Stimulated activated naive CD8-positive, alpha-beta T cell treated with anti-CD3 and anti-CD28 coated beads, Interleukin-15, amount 100 ng/mL, for 72 hours (primary cell): ENCODE measurements at regions not wholly inside any gene's neighbourhood (a gene's known extent, or its start where the extent isn't known, plus 50 kb on each side); places are given as distances from the start of the nearest gene placed in this dataset.
A peak's percentile ranks its signal among the peaks of the same experiment; 100 is the strongest.

ENCODE experiments used
- ATAC-seq: fragments of 150-1000 bp; cut with Tn5 transposase; 2 replicates; pipeline ENCODE4 v1.10.0; 2021; ENCODE audit warnings: mild to moderate bottlenecking, moderate library complexity
- DNase-seq, 2 donors: peaks; one replicate each; pipeline ENCODE4 v3.0.0; 2021 to 2022
- H3K27ac Mint-ChIP-seq, 2 donors: one replicate each; pipeline ENCODE4 v1.8.0; 2022; ENCODE audit warnings: mild to moderate bottlenecking in 2 of 2, mixed read lengths in 2 of 2, moderate library complexity in 2 of 2
- H3K27me3 Mint-ChIP-seq: one replicate; pipeline ENCODE4 v1.8.0; 2022; ENCODE audit warnings: mixed read lengths
- H3K4me1 Mint-ChIP-seq: one replicate; pipeline ENCODE4 v1.8.0; 2022; ENCODE audit warnings: mild to moderate bottlenecking, mixed read lengths
- H3K4me3 Mint-ChIP-seq, 2 donors: one replicate each; pipeline ENCODE4 v1.8.0; 2022; ENCODE audit warnings: mild to moderate bottlenecking in 2 of 2, mixed read lengths in 2 of 2, moderate library complexity in 1 of 2
- H3K9me3 Mint-ChIP-seq, 2 donors: one replicate each; pipeline ENCODE4 v1.8.0; 2022; ENCODE audit warnings: mixed read lengths in 2 of 2

DNA sequence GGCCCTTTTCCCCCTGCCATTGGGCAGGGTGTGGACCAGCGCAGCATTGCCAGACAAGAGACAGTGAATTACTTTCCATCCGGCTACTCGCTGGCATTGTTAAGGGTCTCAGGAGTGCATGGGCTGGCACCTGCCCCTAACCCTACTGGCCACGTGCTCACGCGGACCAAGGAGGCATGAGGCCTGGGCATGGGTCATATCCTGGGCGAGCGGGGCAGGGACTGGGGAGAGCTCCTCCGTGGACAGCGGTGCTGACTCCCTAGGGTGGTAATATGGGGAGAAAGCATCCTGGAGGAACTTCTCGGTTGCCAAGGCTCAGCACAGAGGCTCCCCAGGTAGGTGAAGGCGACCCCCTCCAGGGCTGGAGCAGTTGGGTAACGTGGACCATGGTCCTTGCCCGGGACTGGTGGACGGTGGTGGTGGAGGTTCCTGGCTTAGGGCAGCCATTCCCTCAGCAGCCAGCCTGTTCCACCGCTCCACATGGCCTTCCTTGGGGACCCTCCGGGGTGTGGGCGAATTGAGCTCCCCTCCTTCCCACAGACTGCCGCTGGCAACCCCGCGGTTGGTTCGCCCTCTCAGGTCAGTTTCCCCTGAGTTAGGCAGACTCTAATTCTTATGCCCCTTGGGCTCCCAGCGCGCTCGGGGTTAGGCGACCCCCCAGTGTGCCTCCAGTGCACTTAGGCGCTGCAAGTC lies 465.1 kb downstream of the SLITRK5 start:
- ATAC-seq (peak; percentile 23), DNase-seq (no peak)
- H3K9me3 Mint-ChIP-seq = peaks cover 4 to 13% of the 10 kb centered on the region in 2 donors
- H3K4me3 Mint-ChIP-seq = no peak overlapping the region
- no peak overlapping the region for H3K27ac Mint-ChIP-seq
- no peaks in the 10 kb centered on the region for H3K27me3 Mint-ChIP-seq
- H3K4me1 Mint-ChIP-seq = no peaks in the 10 kb centered on the region

- ATAC-seq = no peak
- Mint-ChIP-seq H3K4me3 (no peak overlapping the region), H3K4me1 (no peaks in the 10 kb centered on the region)
Observed at GRCh38 chr13:88142653-88143052, 471.5 kb downstream of the SLITRK5 start.

DNA sequence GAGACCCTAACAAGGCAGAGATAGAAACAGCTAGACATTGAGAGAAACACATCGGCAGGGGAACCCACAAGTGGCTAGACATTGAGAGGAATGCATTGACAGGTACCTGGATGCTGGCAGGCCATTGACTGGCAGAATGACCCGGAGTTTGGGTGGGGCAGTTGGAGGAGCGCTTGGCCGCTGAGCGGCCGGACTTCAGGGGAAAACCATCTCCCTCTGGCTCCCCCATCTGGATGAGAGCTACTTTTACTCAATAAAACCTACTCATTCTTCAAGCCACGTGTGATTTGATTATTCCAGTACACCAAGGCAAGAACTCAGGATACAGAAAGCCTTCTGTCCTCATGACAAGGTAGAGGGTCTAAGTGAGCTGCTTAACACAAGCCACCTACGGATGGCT lies 473.4 kb downstream of the SLITRK5 start:
- ATAC-seq (no peak), DNase-seq (no peak)
- Mint-ChIP-seq H3K4me1 (no peaks in the 10 kb centered on the region), H3K9me3 (no peaks in the 10 kb centered on the region), H3K4me3 (no peak overlapping the region), H3K27ac (no peak overlapping the region), H3K27me3 (no peaks in the 10 kb centered on the region)

More at GRCh38 chr13:88142653-88143052, 471.5 kb downstream of the SLITRK5 start:
- Mint-ChIP-seq H3K27ac (no peak overlapping the region), H3K27me3 (no peaks in the 10 kb centered on the region), H3K9me3 (no peaks in the 10 kb centered on the region)
- DNase-seq = no peak

DNA sequence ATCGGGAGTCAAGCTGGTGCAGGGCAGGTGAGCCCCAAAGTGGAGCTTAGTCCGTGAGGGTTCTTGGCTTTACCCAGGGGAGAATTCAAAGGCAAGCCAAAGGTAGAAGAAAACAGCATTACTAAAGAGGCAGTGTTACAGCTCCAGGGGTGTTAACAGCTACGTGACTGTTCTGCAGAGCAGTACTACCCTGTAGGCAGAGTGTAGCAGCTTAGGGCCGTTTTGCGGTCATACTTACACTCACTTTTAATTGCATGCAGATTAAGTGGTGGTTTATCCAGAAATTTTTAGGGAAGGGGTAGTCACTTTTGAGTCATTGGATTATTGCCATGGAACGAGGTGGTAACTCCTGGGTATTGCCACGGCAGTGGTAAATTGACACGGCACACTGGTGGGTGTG lies 482.2 kb downstream of the SLITRK5 start:
- Mint-ChIP-seq H3K27ac (no peak overlapping the region), H3K27me3 (no peaks in the 10 kb centered on the region), H3K4me3 (no peak overlapping the region), H3K4me1 (no peaks in the 10 kb centered on the region), H3K9me3 (peaks cover 0 to 7% of the 10 kb centered on the region in 2 donors)
- no peak for DNase-seq
- ATAC-seq = no peak

DNA sequence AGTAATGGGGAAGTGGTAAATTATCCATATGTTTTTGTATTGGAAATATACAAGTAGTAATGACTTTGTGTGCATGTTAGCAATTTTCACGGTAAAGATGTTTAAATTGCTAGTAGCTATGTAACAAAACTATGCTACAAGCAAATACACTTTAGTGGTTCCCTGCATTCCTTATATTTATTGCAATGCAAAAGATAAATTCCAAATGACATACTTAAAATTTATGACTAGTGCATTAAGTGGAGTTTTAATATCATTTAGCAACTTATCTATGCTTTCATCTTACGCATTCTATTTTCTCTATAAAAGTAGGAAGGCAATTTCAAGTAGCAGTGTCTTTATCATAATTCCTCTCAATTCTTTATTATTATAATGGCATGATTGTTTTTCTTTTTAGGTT lies 482.8 kb downstream of the SLITRK5 start:
- no peak for ATAC-seq
- DNase-seq = no peak
- no peaks in the 10 kb centered on the region for H3K4me1 Mint-ChIP-seq
- H3K27ac Mint-ChIP-seq = no peak overlapping the region
- no peaks in the 10 kb centered on the region for H3K27me3 Mint-ChIP-seq
- H3K4me3 Mint-ChIP-seq = no peak overlapping the region
- peaks cover 0 to 7% of the 10 kb centered on the region in 2 donors for H3K9me3 Mint-ChIP-seq

GRCh38 chr13:88162076-88162702 lies 491.0 kb downstream of the SLITRK5 start:
- Mint-ChIP-seq H3K9me3 (peaks cover 10 to 11% of the 10 kb centered on the region in 2 donors), H3K4me1 (no peaks in the 10 kb centered on the region), H3K27ac (no peak overlapping the region), H3K27me3 (no peaks in the 10 kb centered on the region), H3K4me3 (no peak overlapping the region)
- ATAC-seq (no peak), DNase-seq (no peak)

- Mint-ChIP-seq H3K27ac (no peak overlapping the region), H3K4me3 (no peak overlapping the region), H3K27me3 (no peaks in the 10 kb centered on the region), H3K9me3 (peaks cover 0 to 7% of the 10 kb centered on the region in 2 donors), H3K4me1 (no peaks in the 10 kb centered on the region)
- DNase-seq (no peak), ATAC-seq (no peak)
Observed at GRCh38 chr13:88176231-88176630, 505.1 kb downstream of the SLITRK5 start.

GRCh38 chr13:88183440-88183839 lies 512.3 kb downstream of the SLITRK5 start:
- no peaks in the 10 kb centered on the region for H3K4me1 Mint-ChIP-seq
- no peak for DNase-seq
- ATAC-seq = no peak

GRCh38 chr13:88188986-88189385 lies 517.8 kb downstream of the SLITRK5 start:
- H3K27ac Mint-ChIP-seq = no peak overlapping the region
- H3K4me1 Mint-ChIP-seq = no peaks in the 10 kb centered on the region
- H3K27me3 Mint-ChIP-seq = no peaks in the 10 kb centered on the region
- no peak overlapping the region for H3K4me3 Mint-ChIP-seq
- no peak for DNase-seq
- peaks cover 4 to 7% of the 10 kb centered on the region in 2 donors for H3K9me3 Mint-ChIP-seq
- no peak for ATAC-seq

More at GRCh38 chr13:88183440-88183839, 512.3 kb downstream of the SLITRK5 start:
- peaks cover 0 to 7% of the 10 kb centered on the region in 2 donors for H3K9me3 Mint-ChIP-seq
- H3K27ac Mint-ChIP-seq = no peak overlapping the region
- H3K4me3 Mint-ChIP-seq = no peak overlapping the region
- H3K27me3 Mint-ChIP-seq = no peaks in the 10 kb centered on the region

DNA sequence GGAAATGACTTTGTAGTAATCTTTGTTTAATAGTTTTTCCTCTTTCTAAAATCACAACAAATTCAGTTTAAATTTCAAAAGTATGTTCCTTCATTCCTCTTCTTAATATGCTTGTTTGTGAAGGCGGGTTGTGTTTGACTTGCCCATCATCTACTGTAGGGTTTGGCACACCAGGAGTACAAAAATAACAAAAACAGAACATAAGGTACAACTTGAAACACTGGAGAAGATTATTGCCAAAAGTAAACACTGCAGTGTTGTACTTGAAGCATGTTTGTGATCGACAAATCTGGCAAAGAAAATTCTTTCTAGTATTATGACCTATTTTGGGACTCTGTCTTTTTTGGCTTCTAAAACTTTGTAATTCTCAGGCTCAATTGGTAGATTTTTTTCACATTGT lies 518.6 kb downstream of the SLITRK5 start:
- H3K27me3 Mint-ChIP-seq = no peaks in the 10 kb centered on the region
- H3K4me1 Mint-ChIP-seq = no peaks in the 10 kb centered on the region
- peaks cover 4 to 8% of the 10 kb centered on the region in 2 donors for H3K9me3 Mint-ChIP-seq
- no peak for ATAC-seq
- H3K27ac Mint-ChIP-seq = no peak overlapping the region
- no peak overlapping the region for H3K4me3 Mint-ChIP-seq
- no peak for DNase-seq

GRCh38 chr13:88196106-88196505 lies 524.9 kb downstream of the SLITRK5 start:
- H3K27me3 Mint-ChIP-seq = no peaks in the 10 kb centered on the region
- no peak overlapping the region for H3K4me3 Mint-ChIP-seq
- ATAC-seq = no peak

GRCh38 chr13:88217372-88217771 lies 546.2 kb downstream of the SLITRK5 start:
- ATAC-seq = no peak
- Mint-ChIP-seq H3K9me3 (peaks cover 3 to 9% of the 10 kb centered on the region in 2 donors), H3K4me3 (no peak overlapping the region), H3K27ac (no peak overlapping the region), H3K27me3 (no peaks in the 10 kb centered on the region), H3K4me1 (no peaks in the 10 kb centered on the region)
- DNase-seq = no peak

More at GRCh38 chr13:88196106-88196505, 524.9 kb downstream of the SLITRK5 start:
- Mint-ChIP-seq H3K4me1 (no peaks in the 10 kb centered on the region), H3K27ac (no peak overlapping the region), H3K9me3 (peaks cover 9 to 21% of the 10 kb centered on the region in 2 donors)
- no peak for DNase-seq

- no peak for ATAC-seq
- Mint-ChIP-seq H3K9me3 (peaks cover 3 to 9% of the 10 kb centered on the region in 2 donors), H3K4me1 (no peaks in the 10 kb centered on the region), H3K4me3 (no peak overlapping the region), H3K27me3 (no peaks in the 10 kb centered on the region), H3K27ac (no peak overlapping the region)
- DNase-seq = no peak
Observed at GRCh38 chr13:88217883-88218282, 546.7 kb downstream of the SLITRK5 start.

GRCh38 chr13:88223958-88224357 lies 552.8 kb downstream of the SLITRK5 start:
- no peak for DNase-seq

DNA sequence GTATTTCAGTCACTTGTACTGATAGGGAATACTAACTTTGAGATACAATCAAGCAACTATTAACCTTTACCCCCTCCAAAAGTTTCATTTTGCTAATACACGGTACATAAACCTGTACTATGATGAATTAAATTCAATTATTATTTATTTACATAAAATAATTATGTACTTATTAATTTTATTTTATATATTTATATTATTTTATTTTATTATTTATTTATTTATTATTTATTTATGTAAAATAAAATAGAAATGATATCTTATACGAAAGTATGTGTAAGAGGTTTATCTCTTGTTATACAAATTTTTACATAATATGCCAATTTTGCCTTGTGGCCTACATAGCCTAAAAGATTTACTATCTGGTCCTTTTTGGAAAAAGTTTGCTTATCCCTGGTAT lies 564.3 kb downstream of the SLITRK5 start:
- H3K27me3 Mint-ChIP-seq = no peaks in the 10 kb centered on the region
- no peak overlapping the region for H3K27ac Mint-ChIP-seq
- H3K9me3 Mint-ChIP-seq = no peaks in the 10 kb centered on the region
- H3K4me3 Mint-ChIP-seq = no peak overlapping the region
- ATAC-seq (no peak), DNase-seq (no peak)
- H3K4me1 Mint-ChIP-seq = no peaks in the 10 kb centered on the region

More at GRCh38 chr13:88223958-88224357, 552.8 kb downstream of the SLITRK5 start:
- H3K4me3 Mint-ChIP-seq = no peak overlapping the region
- H3K4me1 Mint-ChIP-seq = no peaks in the 10 kb centered on the region
- no peaks in the 10 kb centered on the region for H3K27me3 Mint-ChIP-seq
- H3K9me3 Mint-ChIP-seq = peaks cover 0 to 4% of the 10 kb centered on the region in 2 donors
- no peak for ATAC-seq
- no peak overlapping the region for H3K27ac Mint-ChIP-seq

GRCh38 chr13:88246239-88246638 lies 575.1 kb downstream of the SLITRK5 start:
- H3K4me1 Mint-ChIP-seq = no peaks in the 10 kb centered on the region
- DNase-seq (no peak), ATAC-seq (no peak)
- H3K9me3 Mint-ChIP-seq = no peaks in the 10 kb centered on the region
- no peaks in the 10 kb centered on the region for H3K27me3 Mint-ChIP-seq
- no peak overlapping the region for H3K27ac Mint-ChIP-seq
- no peak overlapping the region for H3K4me3 Mint-ChIP-seq
